Hepatocyte (in vitro differentiated cells): ENCODE measurements at regions not wholly inside any gene's neighbourhood (a gene's known extent, or its start where the extent isn't known, plus 50 kb on each side); places are given as distances from the start of the nearest gene placed in this dataset.

Experiments used
- EZH2 ChIP-seq: fragments of 200-600 bp; sonication (generic); IDR thresholded peaks from 2 replicates; pipeline ENCODE4 v1.6.1; 2016; ENCODE audit warnings: antibody characterized with exemption, mild to moderate bottlenecking, borderline replicate concordance
- TF ChIP-seq, protein P1 (sequence below): fragments of 200-600 bp; sonication (generic); IDR thresholded peaks from 2 replicates; pipeline ENCODE4 v1.5.1; 2016; ENCODE audit warnings: antibody characterized with exemption, mild to moderate bottlenecking; ENCODE audit not compliant: poor library complexity

DNA sequence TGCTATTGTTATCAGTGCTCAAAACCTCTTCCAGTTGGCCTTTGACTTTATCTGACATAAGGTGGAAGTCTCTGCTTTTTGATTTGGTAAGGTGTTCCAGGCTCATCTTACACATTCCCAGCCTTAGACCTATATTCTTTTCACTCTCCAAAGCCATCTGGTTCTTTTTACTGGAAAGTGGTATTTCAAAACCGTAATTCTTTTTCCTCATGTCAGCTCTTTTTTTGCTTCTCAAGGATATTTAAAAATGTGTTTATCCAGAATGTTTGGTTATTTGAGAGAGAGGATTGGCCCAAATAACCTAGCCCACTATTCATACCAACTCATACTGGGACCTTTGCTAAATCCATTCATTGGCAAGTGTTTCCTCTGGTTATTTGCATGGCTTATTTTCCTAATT lies 411.2 kb upstream of the PIK3C3 start:
- TF ChIP-seq, protein P1, sequence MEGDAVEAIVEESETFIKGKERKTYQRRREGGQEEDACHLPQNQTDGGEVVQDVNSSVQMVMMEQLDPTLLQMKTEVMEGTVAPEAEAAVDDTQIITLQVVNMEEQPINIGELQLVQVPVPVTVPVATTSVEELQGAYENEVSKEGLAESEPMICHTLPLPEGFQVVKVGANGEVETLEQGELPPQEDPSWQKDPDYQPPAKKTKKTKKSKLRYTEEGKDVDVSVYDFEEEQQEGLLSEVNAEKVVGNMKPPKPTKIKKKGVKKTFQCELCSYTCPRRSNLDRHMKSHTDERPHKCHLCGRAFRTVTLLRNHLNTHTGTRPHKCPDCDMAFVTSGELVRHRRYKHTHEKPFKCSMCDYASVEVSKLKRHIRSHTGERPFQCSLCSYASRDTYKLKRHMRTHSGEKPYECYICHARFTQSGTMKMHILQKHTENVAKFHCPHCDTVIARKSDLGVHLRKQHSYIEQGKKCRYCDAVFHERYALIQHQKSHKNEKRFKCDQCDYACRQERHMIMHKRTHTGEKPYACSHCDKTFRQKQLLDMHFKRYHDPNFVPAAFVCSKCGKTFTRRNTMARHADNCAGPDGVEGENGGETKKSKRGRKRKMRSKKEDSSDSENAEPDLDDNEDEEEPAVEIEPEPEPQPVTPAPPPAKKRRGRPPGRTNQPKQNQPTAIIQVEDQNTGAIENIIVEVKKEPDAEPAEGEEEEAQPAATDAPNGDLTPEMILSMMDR = no peak
- TF ChIP-seq EZH2 = no peak
